Activated CD4-positive, alpha-beta T cell treated with anti-CD3 and anti-CD28 coated beads, Interleukin-2, amount 50 U/mL, for 48 hours (primary cell): ENCODE measurements at regions not wholly inside any gene's neighbourhood (a gene's known extent, or its start where the extent isn't known, plus 50 kb on each side); places are given as distances from the start of the nearest gene placed in this dataset.
"Not testable (repeated sequence)": the region's sequence is repeated elsewhere in the genome, so short reads cannot be mapped to it uniquely, and the experiment has no call there.

Experiments
- DNase-seq, 2 experiments: peaks; one replicate each; pipeline ENCODE4 v3.0.0-alpha.2; 2020

DNA sequence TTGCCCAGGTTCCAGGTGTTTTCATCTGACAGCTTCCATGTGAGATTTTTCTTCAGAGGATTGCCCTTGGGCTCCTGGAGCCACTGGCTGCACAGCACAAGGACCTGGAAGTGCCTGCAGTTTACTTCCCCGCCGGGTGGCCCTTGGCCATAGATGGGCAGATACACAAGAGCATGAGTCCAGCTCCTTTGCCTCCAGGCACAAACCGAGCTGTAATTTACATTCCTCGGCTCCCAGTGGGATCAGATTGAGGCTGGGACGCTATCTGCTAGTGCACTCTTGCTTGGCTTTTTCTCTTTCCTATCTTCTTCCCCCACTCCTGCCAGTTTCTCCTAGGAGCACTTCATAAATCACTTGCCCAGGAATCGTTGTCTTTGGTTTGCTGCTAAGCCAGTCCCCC, 85.4 kb upstream of the RALY start:
- no peak for DNase-seq

DNA sequence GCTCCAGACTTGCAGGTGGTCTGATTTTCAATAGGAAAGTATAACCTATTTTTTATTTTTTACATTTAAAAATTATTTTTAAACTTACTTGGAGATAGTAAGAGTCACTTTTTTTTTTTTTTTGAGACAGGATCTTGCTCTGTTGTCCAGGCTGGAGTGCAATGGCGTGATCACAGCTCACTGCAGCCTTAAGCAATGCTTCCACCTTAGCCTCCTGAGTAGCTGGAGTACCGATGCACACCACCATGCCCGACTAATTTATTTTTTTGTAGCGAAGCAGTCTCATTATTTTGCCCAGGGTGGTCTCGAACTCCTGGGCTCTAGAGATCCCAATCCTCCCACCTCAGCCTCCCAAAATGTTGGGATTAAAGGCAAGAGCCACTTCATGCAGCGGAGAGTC, 84.8 kb upstream of the RALY start:
- no peak for DNase-seq

DNA sequence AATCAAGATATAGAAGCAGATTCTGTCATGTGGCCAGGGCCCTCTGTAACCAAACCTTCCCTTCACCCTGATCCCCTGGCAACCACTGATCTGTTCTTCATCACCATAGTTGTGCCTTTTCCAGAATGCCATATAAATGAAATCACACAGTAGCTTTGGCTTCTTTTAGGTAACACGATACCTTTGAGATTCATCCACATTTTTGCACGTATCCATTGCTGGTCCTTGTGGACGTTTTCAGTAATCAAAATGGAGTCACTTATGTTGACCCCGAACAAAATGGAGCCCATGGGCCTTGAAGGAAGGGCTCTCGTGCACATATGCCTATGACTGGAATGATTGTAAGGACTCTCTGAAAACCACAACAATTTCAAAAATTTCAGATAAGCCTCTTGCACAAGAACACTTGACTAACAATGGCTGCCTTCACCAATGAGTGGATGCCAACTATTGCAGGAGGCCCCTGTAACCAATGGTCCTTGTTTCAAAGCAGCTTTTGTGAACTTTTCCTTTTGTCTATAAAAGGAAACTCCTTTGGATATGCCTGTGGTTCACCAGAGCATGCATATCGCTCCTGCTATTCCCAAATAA, 84.3 kb upstream of the RALY start:
- no peak for DNase-seq

DNA sequence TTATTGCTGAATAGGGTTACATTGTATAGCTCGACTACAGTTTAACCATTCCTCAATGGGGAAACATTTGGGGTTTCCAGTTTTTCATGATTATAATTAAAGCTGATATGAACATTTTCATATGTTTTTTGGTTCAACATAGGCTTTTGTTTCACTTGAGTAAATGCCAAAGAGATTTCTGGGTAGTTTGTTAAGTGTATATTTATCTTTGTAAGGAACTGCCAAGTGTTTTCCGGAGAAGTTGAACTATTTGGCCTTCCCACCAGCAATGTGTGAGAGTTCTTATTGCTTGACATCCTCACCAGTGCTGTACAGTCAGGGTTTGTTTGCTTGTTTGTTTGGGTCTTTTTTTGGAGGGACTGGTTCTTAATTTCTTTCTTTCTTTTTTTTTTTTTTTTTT, 83.7 kb upstream of the RALY start:
- no peak for DNase-seq

DNA sequence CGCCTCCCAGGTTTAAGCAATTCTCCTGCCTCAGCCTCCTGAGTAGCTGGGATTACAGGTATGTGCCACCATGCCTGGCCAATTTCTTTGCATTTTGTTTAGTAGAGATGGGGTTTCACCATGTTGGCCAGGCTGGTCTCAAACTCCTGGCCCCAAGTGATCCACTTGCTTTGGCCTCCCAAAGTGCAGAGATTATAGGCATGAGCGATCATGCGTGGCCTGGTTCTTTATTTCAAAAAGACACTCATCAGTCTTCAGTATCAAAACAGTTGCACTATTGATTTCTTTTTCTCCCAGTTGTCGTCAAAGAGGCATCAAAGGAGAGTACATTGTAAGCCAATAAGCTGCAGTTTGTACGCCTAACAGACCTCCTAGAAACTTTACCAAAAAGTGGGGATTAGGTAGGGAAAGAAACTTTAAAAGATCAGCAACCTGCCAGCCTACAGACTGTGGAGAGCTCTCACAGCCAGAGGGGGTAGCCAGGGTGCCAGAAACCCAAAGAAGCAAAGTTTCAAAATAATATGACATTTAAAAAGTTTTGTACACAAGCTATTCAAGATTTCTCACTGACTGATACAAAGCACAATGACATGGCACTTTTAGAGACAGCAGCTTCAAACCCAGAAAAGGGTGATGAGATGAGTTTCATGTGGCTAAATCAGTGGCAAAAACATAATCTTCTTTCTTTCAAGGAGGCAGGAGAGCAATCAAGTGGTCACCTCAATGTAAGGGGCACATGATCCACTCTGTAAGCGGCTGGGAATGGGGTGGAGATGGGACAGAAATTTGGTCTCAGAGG, 83.0 kb upstream of the RALY start:
- no peak for DNase-seq

DNA sequence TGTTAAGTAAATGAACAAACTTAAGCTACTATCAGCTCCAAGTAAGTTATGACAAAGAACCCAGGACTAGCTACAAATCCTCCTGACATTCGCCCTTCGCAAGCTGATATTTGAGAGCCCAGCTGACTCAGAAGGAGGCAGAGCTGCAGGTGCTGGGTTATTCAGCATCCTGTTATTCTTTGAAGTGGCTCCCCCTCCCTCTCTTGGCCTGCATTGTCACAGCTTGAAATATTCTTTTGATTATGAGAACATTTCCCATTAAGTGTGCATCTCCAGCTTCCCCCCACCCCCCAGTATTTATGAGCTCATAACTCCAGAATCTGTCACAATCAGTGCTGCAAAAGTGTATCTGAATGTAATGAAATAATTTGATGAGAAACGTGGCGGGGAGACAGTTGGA, 78.8 kb upstream of the RALY start:
- DNase-seq: peak; percentile 25 to 27

DNA sequence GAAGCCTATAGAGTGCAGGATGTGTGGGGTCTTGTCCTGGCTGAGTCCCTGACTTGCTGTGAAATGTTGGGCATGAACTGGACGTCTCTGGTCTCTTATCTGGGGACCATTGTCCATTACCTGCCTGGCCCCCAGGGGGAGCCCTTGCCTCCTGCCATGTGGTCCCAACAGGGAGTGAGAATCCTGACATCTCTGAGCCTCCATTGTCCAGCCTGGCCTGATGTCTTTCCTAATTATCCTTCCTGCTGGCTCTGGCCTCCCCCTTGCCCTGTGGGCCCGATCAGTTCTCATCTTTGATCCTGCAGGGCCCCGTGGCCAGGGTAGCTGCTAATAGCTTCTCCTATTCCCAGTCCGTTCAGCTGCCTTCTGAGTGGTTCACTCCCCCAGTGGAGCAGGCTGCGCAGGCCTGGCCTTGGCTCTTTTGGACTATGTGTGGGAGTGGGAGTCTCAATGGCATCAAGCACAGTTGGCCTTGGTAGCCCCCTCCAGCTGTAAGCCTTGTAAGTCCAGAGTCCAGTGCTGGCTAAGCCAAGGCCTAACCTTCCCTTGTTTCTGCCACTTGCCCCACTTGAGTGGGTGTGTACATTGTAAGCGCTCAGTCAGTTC, 77.9 kb upstream of the RALY start:
- peak; percentile 66 to 71 for DNase-seq

DNA sequence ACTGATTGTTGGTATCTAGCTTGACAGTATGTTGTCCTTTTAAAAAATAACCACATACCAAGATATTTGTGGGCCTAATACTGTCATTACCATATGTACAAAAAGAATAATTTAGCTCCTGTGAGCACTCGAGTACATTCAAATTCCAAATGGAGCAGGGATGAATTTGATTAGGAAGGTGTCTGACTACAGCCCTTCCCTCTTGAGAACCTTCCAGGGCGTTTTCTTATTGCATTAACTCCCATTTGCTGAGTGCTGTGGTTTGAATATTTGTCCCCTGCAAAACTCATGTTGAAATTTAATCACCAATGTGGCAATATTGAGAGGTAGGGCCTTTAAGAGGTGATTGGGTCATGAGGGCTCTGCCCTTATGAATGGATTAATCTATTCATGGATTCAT, 76.9 kb upstream of the RALY start:
- DNase-seq: no peak

DNA sequence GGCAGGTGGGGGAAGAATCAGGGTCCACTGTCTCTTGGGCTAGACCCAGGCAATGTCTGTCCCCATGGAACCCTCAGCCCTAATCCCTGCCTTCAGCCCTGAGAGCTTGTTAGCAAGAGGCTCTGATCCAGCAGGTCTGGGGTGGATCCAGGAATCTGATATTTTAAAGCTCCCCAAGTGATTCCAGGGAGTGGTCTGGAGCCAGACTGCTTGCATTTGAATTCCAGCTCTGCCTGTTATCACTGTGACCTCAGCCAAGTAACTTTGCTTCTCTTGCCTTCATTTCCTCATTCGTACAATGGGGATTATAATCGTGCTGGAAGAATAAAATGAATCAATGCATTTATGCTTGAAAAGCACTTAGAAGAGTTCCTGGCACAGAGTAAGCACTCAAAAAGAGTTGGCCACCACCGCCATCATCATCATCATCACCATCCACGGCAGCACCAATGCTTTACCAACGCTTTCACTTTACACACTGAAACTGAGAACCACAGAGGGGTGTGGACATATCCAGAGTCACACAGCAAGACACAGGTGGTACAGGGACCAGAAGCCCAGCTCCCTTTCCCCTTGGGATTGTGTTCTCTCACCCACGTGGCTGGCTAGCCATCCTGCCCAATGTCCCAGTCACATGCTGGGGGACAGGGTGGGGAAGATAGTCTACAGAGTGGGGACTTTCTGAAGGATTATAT, 75.7 kb upstream of the RALY start:
- no peak for DNase-seq

DNA sequence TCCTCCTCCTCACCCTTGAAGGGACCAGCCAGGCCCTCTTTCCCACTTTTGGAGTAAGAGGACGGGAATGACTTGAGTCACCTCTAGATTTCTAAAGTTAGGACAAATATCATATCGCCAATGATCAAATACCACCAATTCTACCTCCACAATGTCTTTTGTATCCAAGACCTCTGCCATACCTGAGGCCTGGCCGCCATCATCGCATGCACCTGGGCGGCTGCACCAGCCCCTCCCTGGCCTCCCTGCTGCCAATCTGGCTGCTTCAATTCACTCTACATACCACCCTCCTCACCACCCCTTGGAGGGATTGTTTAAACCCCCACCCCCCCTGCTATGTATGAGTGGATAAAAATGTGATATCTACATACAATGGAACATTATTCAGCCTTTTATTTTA, 75.0 kb upstream of the RALY start:
- DNase-seq: no peak

DNA sequence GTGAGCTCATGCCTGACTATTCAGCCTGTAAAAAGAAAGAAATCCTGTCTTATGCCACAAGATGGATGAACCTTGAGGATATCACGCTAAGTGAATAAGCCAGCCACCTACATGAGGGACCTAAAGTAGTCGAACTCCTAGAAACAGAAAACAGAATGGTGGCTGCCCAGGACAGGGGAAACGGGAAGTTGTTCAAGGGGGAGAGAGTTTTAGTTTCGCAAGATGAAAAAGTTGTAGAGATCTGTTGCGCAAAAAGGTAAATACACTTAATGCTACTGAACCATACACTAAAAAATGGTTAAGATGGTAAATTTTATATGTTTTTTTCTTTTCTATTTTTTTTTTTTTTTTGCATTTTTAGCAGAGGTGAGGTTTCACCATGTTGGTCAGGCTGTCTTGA, 74.1 kb upstream of the RALY start:
- no peak for DNase-seq

DNA sequence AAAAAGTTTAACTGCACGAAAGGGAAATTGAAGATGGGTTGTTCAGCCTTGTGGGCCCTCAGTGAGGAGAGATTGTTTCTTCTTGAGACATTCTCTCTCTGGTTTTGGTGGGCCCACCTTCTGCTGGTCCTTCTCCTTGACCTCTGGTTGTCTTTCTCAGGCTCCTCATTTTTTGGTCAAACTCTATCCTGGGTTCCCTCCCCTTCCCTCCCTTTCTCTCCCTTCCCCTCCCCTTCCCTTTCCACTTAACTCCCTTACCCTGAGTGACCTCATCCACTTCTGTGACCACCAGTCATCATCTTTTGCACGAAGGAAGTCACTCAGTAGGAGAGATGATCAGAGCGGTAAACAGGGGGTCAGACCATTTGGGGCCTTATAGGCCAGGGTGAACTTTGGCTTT, 71.5 kb upstream of the RALY start:
- DNase-seq: no peak

DNA sequence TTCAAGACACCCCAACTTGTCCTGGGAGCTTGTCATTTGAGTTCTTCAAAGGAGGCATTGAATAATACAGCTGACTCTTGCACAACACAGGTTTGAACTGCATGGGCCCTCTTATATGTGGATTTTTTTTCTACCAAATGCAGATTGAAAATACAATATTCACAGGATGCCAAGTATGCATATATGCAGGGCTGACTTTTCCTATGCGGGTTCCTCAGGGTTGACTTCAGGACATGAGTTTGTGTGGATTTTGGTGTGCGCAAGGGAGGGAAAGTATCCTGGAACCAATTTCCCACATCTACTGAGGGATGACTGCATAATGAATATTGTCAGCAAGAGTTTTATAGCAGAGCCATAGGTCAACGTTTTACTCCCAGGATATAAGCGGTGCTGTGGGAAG, 70.0 kb upstream of the RALY start:
- no peak for DNase-seq

DNA sequence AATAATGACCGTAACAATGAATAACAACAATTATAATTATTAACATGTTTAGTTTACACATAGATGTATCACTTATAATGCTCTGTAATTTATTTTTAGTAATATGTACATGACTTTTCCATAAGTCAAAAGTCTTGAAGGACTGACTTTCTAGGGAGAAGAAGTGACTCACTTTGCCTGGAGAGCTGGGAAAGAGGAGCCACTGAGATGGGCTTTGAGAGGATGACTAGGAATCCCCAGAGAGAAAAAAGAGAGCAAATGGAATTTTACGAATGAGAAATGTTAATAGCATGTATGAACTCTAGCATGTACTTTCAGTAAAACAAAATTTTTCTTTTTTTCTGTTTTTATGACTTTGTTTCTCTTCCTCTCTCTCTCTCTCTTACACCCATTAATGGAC, 67.8 kb upstream of the RALY start:
- DNase-seq: no peak

DNA sequence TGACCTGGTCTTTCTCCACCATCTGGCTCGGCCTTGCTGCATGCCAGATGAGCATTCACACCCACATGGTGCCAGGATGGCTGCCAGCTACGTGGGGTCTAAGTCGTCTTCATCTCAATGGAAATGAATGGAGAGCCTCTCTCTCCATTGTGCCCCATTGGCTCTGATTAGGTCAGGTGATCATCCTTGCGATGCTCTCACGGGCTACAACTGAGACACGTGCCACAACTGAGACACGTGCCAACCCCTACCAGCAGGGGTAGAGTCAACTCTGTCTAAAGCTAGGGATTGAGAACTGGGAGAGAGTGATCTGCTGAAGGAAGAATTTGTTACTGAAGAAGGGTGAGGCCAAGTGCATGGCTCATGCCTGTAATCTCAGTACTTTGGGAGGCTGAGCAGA, 67.3 kb upstream of the RALY start:
- DNase-seq: no peak

DNA sequence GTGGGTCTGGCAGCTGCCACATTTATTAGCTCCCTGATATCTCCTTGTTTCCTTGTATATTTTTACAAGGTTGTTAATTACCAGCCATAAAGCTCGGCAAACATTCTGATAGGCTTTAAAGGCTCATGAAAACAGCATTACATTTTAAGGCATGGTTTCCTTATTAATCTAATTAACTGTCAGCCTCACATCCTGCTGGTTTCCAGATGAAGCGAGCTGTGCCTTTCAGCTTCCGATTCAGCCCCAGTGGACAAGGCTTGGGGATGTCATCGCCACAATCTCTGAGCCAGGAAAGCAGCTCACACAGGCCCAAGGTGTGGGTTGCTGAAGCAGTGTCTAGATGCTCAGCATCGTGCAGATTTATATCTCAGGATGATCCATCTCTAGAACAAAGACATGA, 66.0 kb upstream of the RALY start:
- no peak for DNase-seq

DNA sequence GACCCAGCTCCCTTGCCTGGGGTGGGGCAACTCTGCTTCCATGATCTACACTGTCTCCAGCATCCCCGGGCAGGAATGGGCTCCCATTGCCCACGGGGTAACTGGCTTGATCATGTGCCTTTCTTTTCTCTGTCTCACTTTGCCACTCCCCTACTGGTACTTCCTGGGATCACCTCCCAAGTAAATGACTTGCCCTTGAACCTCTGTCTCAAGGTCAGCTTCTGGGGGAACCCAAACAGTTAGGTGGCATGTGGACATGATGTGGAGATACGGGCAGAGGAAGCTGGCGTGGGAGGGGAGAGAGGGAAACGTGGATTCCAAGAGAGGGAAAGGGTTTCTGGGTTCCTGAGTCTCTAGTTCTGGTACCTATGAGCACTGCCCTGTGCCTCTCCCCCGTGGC, 63.8 kb upstream of the RALY start:
- DNase-seq: no peak

DNA sequence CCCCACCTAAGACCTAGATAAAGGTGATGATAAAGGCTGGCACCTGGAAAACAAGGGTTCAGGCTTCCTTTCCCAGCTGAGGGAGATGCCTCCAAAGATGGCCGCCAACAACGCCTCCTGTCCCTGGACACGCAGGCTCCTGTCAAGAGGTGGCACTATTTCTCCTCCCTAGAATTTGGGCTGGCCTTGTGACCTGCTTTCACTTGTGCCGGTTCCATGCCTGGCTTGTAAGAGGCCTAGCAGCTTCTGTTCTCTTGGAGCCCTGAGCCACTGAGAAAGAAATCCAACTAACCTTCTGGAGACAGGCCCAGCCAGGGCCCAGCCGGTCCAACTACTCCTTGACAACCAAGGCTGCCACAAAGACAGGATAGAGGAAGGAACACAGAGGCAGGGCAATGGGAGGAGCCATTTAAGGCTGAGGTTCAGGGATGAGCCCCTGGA, 60.2 kb upstream of the RALY start:
- DNase-seq: peak; percentile 55 to 69

DNA sequence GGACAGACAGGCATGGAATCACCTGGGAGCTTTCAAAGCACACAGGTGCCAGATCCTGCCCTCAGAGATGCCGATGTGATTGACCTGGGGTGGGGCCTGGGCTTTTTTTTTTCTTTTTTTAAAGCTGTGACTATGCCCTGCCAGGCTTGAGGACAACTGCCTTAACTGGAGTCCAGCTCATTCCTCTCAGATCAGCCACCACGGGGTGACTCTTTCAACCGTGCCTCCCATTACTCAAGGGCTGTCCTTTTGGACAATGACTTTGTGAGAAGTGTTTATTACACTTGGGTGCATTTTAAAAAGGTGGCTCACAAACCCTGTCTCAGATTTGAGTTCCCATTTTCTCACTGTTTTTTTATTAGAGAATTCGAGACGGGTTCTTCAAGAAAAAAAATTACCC, 57.1 kb upstream of the RALY start:
- no peak for DNase-seq

DNA sequence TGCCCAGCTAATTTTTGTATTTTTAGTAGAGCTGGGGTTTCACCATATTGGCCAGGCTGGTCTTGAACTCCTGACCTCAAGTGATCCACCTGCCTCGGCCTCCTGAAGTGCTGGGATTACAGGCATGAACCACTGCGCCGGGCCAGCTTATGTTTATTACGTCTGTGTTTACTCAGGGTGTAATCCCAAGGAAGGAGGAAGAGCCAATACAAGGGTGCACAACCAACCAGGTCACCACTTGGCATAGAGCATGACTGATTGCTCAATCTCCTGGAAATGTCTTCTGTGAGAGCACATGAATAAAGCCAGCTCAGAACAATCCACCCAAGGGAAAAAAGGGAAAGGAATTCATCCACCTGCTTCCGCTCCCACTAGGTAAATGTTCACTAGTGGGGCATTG, 54.7 kb upstream of the RALY start:
- not testable (repeated sequence) for DNase-seq

DNA sequence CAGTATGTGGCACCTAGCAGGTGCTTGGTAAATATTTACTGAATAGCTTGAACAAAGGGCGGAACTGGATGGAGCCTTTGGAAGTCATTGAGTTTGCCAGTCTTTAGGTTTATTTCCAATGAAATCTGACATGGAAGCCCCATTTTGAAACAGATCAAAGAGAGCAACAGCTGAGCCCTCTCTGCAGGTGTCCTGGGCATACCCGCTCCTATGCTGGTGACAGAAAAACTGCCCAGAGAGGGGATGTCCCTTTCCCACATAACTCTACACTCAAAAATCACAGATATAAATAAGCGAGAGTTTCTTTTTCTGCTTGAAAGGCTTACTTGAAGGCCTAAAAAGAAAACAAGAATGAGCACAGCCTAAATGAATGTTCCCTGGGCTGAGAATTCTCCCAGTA, 53.0 kb upstream of the RALY start:
- DNase-seq: no peak
